ENCODE measurements at regions not wholly inside any gene's neighbourhood (a gene's known extent, or its start where the extent isn't known, plus 50 kb on each side); places are given as distances from the start of the nearest gene placed in this dataset.

GRCh38 chr6:24987446-24988115 lies 51.8 kb upstream of the RIPOR2 start:
- Mint-ChIP-seq H3K36me3 (ENCODE audit: low read depth) (peaks cover 8% of the 10 kb centered on the region), H3K4me1 (peaks cover 61% of the 10 kb centered on the region), H3K27ac (peak overlapping the region; percentile 10), H3K27me3 (no peaks in the 10 kb centered on the region), H3K9me3 (no peaks in the 10 kb centered on the region), H3K4me3 (no peak overlapping the region)
- ATAC-seq (no peak), DNase-seq (no peak)

DNA sequence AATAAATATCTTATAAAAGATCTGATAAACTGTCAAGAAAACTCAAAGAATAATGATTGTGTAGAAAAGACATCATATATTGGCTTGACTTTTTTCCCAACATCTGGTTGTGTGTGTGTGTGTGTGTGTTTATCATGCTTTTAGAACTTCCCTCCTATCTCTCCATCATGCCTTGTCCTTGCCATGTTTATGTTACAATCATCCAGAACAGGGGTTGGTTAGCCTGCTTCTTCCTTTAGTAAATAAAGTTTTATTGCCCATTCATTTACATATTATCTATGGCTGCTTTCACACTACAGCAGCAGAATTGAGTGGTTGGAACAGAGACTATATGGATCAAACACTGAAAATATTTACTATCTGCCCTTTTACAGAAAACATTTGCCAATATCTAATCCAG lies 52.8 kb upstream of the RIPOR2 start:
- DNase-seq: no peak
- Mint-ChIP-seq H3K4me1 (peaks cover 61% of the 10 kb centered on the region), H3K27me3 (no peaks in the 10 kb centered on the region), H3K4me3 (no peak overlapping the region), H3K36me3 (ENCODE audit: low read depth) (peaks cover 8% of the 10 kb centered on the region), H3K9me3 (no peaks in the 10 kb centered on the region), H3K27ac (no peak overlapping the region)
- ATAC-seq: no peak

- H3K4me3 Mint-ChIP-seq: no peak overlapping the region
These were observed 54.6 kb upstream of the RIPOR2 start for GRCh38 chr6:24990236-24990845.

DNA sequence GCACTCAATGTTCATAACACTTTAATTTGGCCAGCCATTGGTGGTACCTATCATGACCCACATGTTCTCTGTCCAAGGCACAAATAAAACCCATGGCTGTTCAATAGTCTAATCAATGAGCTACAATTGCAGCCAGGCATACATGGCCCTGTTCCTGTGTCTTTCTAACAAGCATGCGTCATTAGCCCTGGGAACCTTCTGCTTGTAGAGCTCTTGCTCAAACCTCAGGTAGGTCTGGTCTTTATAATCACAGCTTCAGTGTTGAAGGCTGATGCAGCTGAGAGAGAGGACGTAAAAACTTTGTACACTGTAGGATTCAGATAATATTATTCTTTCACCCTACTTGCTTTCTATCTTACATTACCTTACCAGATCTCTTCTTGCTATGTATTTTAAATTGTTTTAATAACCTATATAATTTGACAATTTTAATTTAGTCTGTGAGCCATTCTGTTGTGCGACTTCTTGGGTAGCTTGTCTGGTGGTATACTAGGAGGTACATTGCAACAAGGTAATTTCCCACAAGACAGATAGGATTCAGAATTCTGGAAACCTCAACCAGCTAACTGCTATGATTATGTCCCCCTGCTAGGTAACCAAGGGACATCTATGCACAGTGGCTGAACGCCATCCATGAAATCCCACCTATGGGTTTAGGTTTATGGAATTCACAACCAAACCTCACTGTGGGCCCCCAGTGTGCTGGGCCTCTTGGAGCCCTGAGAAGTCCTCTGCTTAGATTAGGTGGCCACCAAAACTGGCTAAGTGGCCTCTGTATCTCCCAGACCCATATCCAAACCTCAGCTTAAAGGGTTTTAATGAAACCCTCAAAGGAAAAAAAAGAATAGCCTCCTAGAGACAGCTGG lies 55.4 kb upstream of the RIPOR2 start:
- H3K27me3 Mint-ChIP-seq: no peaks in the 10 kb centered on the region
- H3K4me3 Mint-ChIP-seq: peak overlapping the region; percentile 35
- DNase-seq (no peak), ATAC-seq (no peak)
- H3K27ac Mint-ChIP-seq: peak overlapping the region; percentile 88
- peaks cover 59% of the 10 kb centered on the region for H3K4me1 Mint-ChIP-seq
- H3K36me3 Mint-ChIP-seq (ENCODE audit: low read depth): peaks cover 8% of the 10 kb centered on the region
- H3K9me3 Mint-ChIP-seq: no peaks in the 10 kb centered on the region

More at GRCh38 chr6:24990236-24990845, 54.6 kb upstream of the RIPOR2 start:
- Mint-ChIP-seq H3K36me3 (ENCODE audit: low read depth) (peaks cover 8% of the 10 kb centered on the region), H3K27me3 (no peaks in the 10 kb centered on the region), H3K27ac (peak overlapping the region; percentile 88), H3K4me1 (peaks cover 61% of the 10 kb centered on the region), H3K9me3 (no peaks in the 10 kb centered on the region)
- DNase-seq: no peak
- no peak for ATAC-seq

DNA sequence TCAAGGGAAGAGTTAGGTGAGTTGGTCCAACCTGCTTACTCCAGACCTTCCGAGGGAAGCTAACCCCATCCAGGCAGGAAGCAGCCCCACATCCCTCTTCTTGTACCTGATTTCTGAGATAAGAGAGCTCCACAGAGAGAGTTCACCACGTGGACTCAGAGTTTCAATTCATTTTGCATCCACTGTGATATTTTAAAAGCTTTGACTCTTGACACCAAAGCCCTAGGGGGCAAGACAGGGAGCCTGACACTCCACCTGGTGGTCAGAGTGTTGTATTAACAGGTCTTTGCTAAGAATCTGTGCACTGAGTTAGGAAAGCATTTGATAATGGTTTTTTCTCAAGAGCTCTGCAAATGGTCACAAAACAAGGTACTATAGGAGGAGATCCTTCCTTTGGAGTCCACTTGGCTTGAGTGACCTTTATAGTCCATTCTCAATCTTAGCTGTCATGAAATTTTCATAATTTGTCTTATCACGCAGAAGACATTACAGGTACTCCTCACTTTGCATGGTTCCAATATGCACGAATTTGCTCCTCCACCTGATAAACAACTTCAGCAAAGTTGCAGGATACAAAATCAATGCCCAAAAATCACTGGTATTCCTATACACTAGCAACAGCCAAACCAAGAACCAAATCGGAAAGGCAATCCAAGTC lies 56.2 kb upstream of the RIPOR2 start:
- peaks cover 59% of the 10 kb centered on the region for H3K4me1 Mint-ChIP-seq

DNA sequence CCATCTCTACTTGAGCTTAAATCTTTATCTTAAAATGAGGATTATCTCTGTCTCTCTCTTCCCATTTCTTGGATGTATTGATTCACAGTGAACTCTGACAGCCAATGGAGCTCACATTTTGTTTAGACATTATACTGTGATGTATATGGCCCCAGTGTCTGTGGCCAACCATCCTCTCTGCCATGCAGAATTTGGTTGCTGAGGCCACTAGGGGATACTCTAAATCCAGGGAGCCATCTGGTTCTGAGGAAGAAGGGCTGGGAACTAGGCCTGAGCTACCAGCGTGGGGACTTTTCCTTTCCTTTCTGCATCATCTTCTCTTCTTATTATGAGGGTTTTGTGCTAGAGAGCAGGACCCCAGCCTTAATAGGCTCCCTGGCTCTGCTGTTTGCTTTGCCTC lies 59.1 kb upstream of the RIPOR2 start:
- Mint-ChIP-seq H3K4me1 (peaks cover 71% of the 10 kb centered on the region), H3K4me3 (no peak overlapping the region), H3K9me3 (no peaks in the 10 kb centered on the region), H3K36me3 (ENCODE audit: low read depth) (no peaks in the 10 kb centered on the region), H3K27me3 (no peaks in the 10 kb centered on the region), H3K27ac (no peak overlapping the region)
- ATAC-seq (no peak), DNase-seq (no peak)

More for the DNA sequence above, 56.2 kb upstream of the RIPOR2 start:
- DNase-seq (peak; percentile 65), ATAC-seq (peak; percentile 93)
- H3K27ac Mint-ChIP-seq: peak overlapping the region; percentile 88
- no peaks in the 10 kb centered on the region for H3K9me3 Mint-ChIP-seq
- H3K4me3 Mint-ChIP-seq: peak overlapping the region; percentile 35
- H3K27me3 Mint-ChIP-seq: no peaks in the 10 kb centered on the region
- peaks cover 3% of the 10 kb centered on the region for H3K36me3 Mint-ChIP-seq (ENCODE audit: low read depth)

GRCh38 chr6:24995270-24995669 lies 59.5 kb upstream of the RIPOR2 start:
- H3K9me3 Mint-ChIP-seq: no peaks in the 10 kb centered on the region
- no peak overlapping the region for H3K27ac Mint-ChIP-seq
- peaks cover 72% of the 10 kb centered on the region for H3K4me1 Mint-ChIP-seq
- no peaks in the 10 kb centered on the region for H3K27me3 Mint-ChIP-seq
- DNase-seq (no peak), ATAC-seq (no peak)
- H3K36me3 Mint-ChIP-seq (ENCODE audit: low read depth): no peaks in the 10 kb centered on the region
- no peak overlapping the region for H3K4me3 Mint-ChIP-seq

GRCh38 chr6:24996269-24996836 lies 60.6 kb upstream of the RIPOR2 start:
- H3K27ac Mint-ChIP-seq: peak overlapping the region; percentile 9

GRCh38 chr6:24997231-24997630 lies 61.5 kb upstream of the RIPOR2 start:
- H3K4me1 Mint-ChIP-seq: peaks cover 54% of the 10 kb centered on the region
- peak overlapping the region; percentile 9 for H3K27ac Mint-ChIP-seq
- ATAC-seq: no peak

More at GRCh38 chr6:24996269-24996836, 60.6 kb upstream of the RIPOR2 start:
- H3K4me3 Mint-ChIP-seq: no peak overlapping the region
- H3K27me3 Mint-ChIP-seq: no peaks in the 10 kb centered on the region
- H3K4me1 Mint-ChIP-seq: peaks cover 63% of the 10 kb centered on the region
- ATAC-seq (no peak), DNase-seq (no peak)
- H3K36me3 Mint-ChIP-seq (ENCODE audit: low read depth): no peaks in the 10 kb centered on the region
- no peaks in the 10 kb centered on the region for H3K9me3 Mint-ChIP-seq

DNA sequence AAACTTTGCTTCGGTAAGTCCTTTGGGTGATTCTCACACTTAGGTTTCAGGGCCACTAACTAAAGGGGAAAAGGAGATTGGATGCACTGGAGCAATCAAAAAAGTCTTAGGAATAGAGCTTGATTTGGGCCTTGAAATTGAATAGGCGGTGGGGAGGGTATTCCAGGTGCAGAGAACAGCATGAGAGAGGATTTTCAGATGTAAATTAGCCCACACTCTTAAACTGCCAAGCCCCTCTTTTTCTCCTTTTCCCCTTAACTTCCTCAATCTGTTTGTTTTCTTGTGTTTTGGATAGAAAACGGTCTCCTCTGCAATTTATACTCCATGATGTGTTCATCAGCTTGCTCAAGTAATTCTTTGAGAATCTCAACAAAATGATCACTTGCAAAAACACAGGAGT lies 62.1 kb upstream of the RIPOR2 start:
- DNase-seq (no peak), ATAC-seq (no peak)
- Mint-ChIP-seq H3K4me1 (peaks cover 50% of the 10 kb centered on the region), H3K27me3 (no peaks in the 10 kb centered on the region), H3K36me3 (ENCODE audit: low read depth) (no peaks in the 10 kb centered on the region), H3K9me3 (no peaks in the 10 kb centered on the region), H3K4me3 (no peak overlapping the region), H3K27ac (peak overlapping the region; percentile 0)

More at GRCh38 chr6:24997231-24997630, 61.5 kb upstream of the RIPOR2 start:
- Mint-ChIP-seq H3K36me3 (ENCODE audit: low read depth) (no peaks in the 10 kb centered on the region), H3K27me3 (no peaks in the 10 kb centered on the region), H3K9me3 (no peaks in the 10 kb centered on the region), H3K4me3 (no peak overlapping the region)
- DNase-seq: no peak

- Mint-ChIP-seq H3K36me3 (ENCODE audit: low read depth) (no peaks in the 10 kb centered on the region), H3K4me3 (no peak overlapping the region), H3K27me3 (no peaks in the 10 kb centered on the region), H3K4me1 (peaks cover 61% of the 10 kb centered on the region), H3K9me3 (no peaks in the 10 kb centered on the region), H3K27ac (no peak overlapping the region)
- no peak for ATAC-seq
- DNase-seq: no peak
These were observed 66.7 kb upstream of the RIPOR2 start for GRCh38 chr6:25002326-25003091.

DNA sequence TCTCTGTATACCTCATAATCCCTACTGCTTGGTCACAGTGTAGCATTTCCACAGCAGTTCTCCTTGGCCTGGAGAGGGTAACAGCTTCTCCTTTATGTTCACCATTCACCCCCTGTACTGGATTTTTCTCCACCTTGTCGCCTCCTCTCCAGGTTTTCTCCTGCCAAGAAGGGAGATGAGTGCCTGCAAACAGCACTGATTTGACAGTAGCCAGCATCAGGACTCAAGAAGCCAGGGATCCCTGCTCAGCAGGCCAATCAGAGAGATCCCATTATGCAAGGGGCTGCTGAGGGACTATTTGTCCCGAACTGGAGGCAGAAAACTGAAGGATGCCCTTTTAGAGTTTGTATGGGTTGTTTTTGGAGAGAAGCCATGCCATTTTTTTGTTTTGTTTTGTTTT lies 68.6 kb upstream of the RIPOR2 start:
- no peak for ATAC-seq
- Mint-ChIP-seq H3K9me3 (no peaks in the 10 kb centered on the region), H3K27ac (no peak overlapping the region), H3K27me3 (no peaks in the 10 kb centered on the region), H3K4me3 (no peak overlapping the region), H3K36me3 (ENCODE audit: low read depth) (no peaks in the 10 kb centered on the region), H3K4me1 (peaks cover 63% of the 10 kb centered on the region)
- DNase-seq: no peak

GRCh38 chr6:25005010-25005409 lies 69.2 kb upstream of the RIPOR2 start:
- no peaks in the 10 kb centered on the region for H3K9me3 Mint-ChIP-seq
- no peaks in the 10 kb centered on the region for H3K27me3 Mint-ChIP-seq
- no peak overlapping the region for H3K4me3 Mint-ChIP-seq
- H3K4me1 Mint-ChIP-seq: peaks cover 64% of the 10 kb centered on the region
- no peak overlapping the region for H3K27ac Mint-ChIP-seq
- DNase-seq (no peak), ATAC-seq (no peak)
- no peaks in the 10 kb centered on the region for H3K36me3 Mint-ChIP-seq (ENCODE audit: low read depth)

Measured in activated naive CD8-positive, alpha-beta T cell treated with anti-CD3 and anti-CD28 coated beads, Interleukin-2, amount 50 U/mL, for 24 hours (primary cell).